Islet precursor cell (in vitro differentiated cells): ENCODE measurements at regions not wholly inside any gene's neighbourhood (a gene's known extent, or its start where the extent isn't known, plus 50 kb on each side); places are given as distances from the start of the nearest gene placed in this dataset.

Experiments used
- DNase-seq: peaks from one replicate; pipeline ENCODE4 v3.0.0-alpha.2; 2018

GRCh38 chr6:88304520-88304919, 138.4 kb upstream of the CNR1 start:
- DNase-seq, result no peak

- DNase-seq, result no peak
These were observed 136.7 kb upstream of the CNR1 start for GRCh38 chr6:88302769-88303225.

- no peak for DNase-seq
These were observed 136.0 kb upstream of the CNR1 start for GRCh38 chr6:88301888-88302768.

GRCh38 chr6:88301256-88301655, 135.1 kb upstream of the CNR1 start:
- DNase-seq, result no peak

- no peak for DNase-seq
These were observed 132.1 kb upstream of the CNR1 start for GRCh38 chr6:88298066-88298845.

- no peak for DNase-seq
These were observed 130.5 kb upstream of the CNR1 start for GRCh38 chr6:88296694-88297093.

- no peak for DNase-seq
These were observed 129.5 kb upstream of the CNR1 start for GRCh38 chr6:88295663-88296062.

- no peak for DNase-seq
These were observed 128.6 kb upstream of the CNR1 start for GRCh38 chr6:88294702-88295101.

- no peak for DNase-seq
These were observed 124.3 kb upstream of the CNR1 start for GRCh38 chr6:88290411-88290810.

GRCh38 chr6:88287696-88288095, 121.5 kb upstream of the CNR1 start:
- DNase-seq, result no peak

GRCh38 chr6:88276331-88276730, 110.2 kb upstream of the CNR1 start:
- DNase-seq, result no peak

GRCh38 chr6:88268508-88268907, 102.4 kb upstream of the CNR1 start:
- peak; percentile 69 for DNase-seq

- DNase-seq, result no peak
These were observed 100.0 kb upstream of the CNR1 start for GRCh38 chr6:88266126-88266525.

- peak; percentile 63 for DNase-seq
These were observed 97.4 kb upstream of the CNR1 start for GRCh38 chr6:88263591-88263990.

GRCh38 chr6:88262332-88262731, 96.2 kb upstream of the CNR1 start:
- no peak for DNase-seq

- DNase-seq, result no peak
These were observed 85.2 kb upstream of the CNR1 start for GRCh38 chr6:88251301-88251700.

- no peak for DNase-seq
These were observed 82.7 kb upstream of the CNR1 start for GRCh38 chr6:88248709-88249321.

GRCh38 chr6:88246654-88247053, 80.5 kb upstream of the CNR1 start:
- peak; percentile 56 for DNase-seq

GRCh38 chr6:88244721-88245120, 78.6 kb upstream of the CNR1 start:
- DNase-seq, result no peak

- no peak for DNase-seq
These were observed 72.8 kb upstream of the CNR1 start for GRCh38 chr6:88238901-88239300.

GRCh38 chr6:88238065-88238464, 71.9 kb upstream of the CNR1 start:
- peak; percentile 65 for DNase-seq

GRCh38 chr6:88236612-88237360, 70.6 kb upstream of the CNR1 start:
- DNase-seq, result no peak

GRCh38 chr6:88232753-88233152, 66.6 kb upstream of the CNR1 start:
- DNase-seq, result no peak
